HFFc6 (cell line): ENCODE measurements at regions not wholly inside any gene's neighbourhood (a gene's known extent, or its start where the extent isn't known, plus 50 kb on each side); places are given as distances from the start of the nearest gene placed in this dataset.
"Not testable (repeated sequence)": the region's sequence is repeated elsewhere in the genome, so short reads cannot be mapped to it uniquely, and the experiment has no call there.

Experiments
- DNase-seq: peaks from one replicate; pipeline ENCODE4 v3.0.0-alpha.2; 2018
- H3K27ac Mint-ChIP-seq: 2 replicates; pipeline ENCODE4 v1.8.0; 2020; ENCODE audit warnings: mild to moderate bottlenecking, mixed read lengths
- H3K27me3 Mint-ChIP-seq: 2 replicates; pipeline ENCODE4 v1.8.0; 2021; ENCODE audit warnings: mild to moderate bottlenecking, moderate library complexity, mixed read lengths; ENCODE audit not compliant: insufficient read depth
- H3K36me3 Mint-ChIP-seq: 2 replicates; pipeline ENCODE4 v1.8.0; 2021; ENCODE audit warnings: low read depth, mixed read lengths
- H3K4me1 Mint-ChIP-seq: 2 replicates; pipeline ENCODE4 v1.8.0; 2020; ENCODE audit warnings: low read depth, mixed read lengths
- H3K4me3 Mint-ChIP-seq: 2 replicates; pipeline ENCODE4 v1.8.0; 2020; ENCODE audit warnings: mild to moderate bottlenecking, moderate library complexity, mixed read lengths
- H3K9me3 Mint-ChIP-seq: 2 replicates; pipeline ENCODE4 v1.8.0; 2020; ENCODE audit warnings: mild to moderate bottlenecking, mixed read lengths
- CTCF ChIP-seq: fragments of 200-600 bp; sonication (generic); IDR thresholded peaks from 2 replicates; pipeline ENCODE4 v1.5.0; 2021; ENCODE audit warnings: antibody characterized with exemption, mild to moderate bottlenecking

- no peak overlapping the region for H3K27ac Mint-ChIP-seq
- H3K27me3 Mint-ChIP-seq: peaks cover 8% of the 10 kb centered on the region; the same call in 1 of the 2 replicates
- H3K9me3 Mint-ChIP-seq: no peaks in the 10 kb centered on the region
- DNase-seq: no peak
- no peaks in the 10 kb centered on the region for H3K4me1 Mint-ChIP-seq
- TF ChIP-seq CTCF: no peak
- no peak overlapping the region for H3K4me3 Mint-ChIP-seq
- no peaks in the 10 kb centered on the region for H3K36me3 Mint-ChIP-seq
Measured at GRCh38 chr6:71088166-71088565, 131.3 kb upstream of the B3GAT2 start.

GRCh38 chr6:71090217-71090616 lies 133.4 kb upstream of the B3GAT2 start:
- TF ChIP-seq CTCF: no peak
- H3K27ac Mint-ChIP-seq: no peak overlapping the region
- H3K9me3 Mint-ChIP-seq: no peaks in the 10 kb centered on the region
- H3K27me3 Mint-ChIP-seq: peaks cover 12% of the 10 kb centered on the region
- no peaks in the 10 kb centered on the region for H3K36me3 Mint-ChIP-seq
- no peak for DNase-seq
- no peak overlapping the region for H3K4me3 Mint-ChIP-seq
- H3K4me1 Mint-ChIP-seq: no peaks in the 10 kb centered on the region

GRCh38 chr6:71091167-71091566 lies 134.3 kb upstream of the B3GAT2 start:
- H3K27me3 Mint-ChIP-seq: peaks cover 12% of the 10 kb centered on the region
- H3K9me3 Mint-ChIP-seq: no peaks in the 10 kb centered on the region
- H3K27ac Mint-ChIP-seq: no peak overlapping the region
- TF ChIP-seq CTCF: no peak
- H3K4me3 Mint-ChIP-seq: no peak overlapping the region
- no peak for DNase-seq
- H3K36me3 Mint-ChIP-seq: no peaks in the 10 kb centered on the region
- H3K4me1 Mint-ChIP-seq: no peaks in the 10 kb centered on the region

- no peaks in the 10 kb centered on the region for H3K4me1 Mint-ChIP-seq
- no peak overlapping the region for H3K27ac Mint-ChIP-seq
- H3K9me3 Mint-ChIP-seq: no peaks in the 10 kb centered on the region
- no peak for DNase-seq
- no peaks in the 10 kb centered on the region for H3K36me3 Mint-ChIP-seq
- no peak overlapping the region for H3K4me3 Mint-ChIP-seq
- H3K27me3 Mint-ChIP-seq: peaks cover 12% of the 10 kb centered on the region
- no peak for TF ChIP-seq CTCF
Measured at GRCh38 chr6:71091956-71092355, 135.1 kb upstream of the B3GAT2 start.

- not testable (repeated sequence) for DNase-seq, H3K4me3 Mint-ChIP-seq, H3K27me3 Mint-ChIP-seq, H3K36me3 Mint-ChIP-seq, H3K9me3 Mint-ChIP-seq, H3K4me1 Mint-ChIP-seq, H3K27ac Mint-ChIP-seq
Measured at GRCh38 chr6:71097264-71097663, 140.4 kb upstream of the B3GAT2 start.

GRCh38 chr6:71099649-71100048 lies 142.8 kb upstream of the B3GAT2 start:
- Mint-ChIP-seq H3K27ac (no peak overlapping the region), H3K36me3 (no peaks in the 10 kb centered on the region), H3K27me3 (peaks cover 8% of the 10 kb centered on the region), H3K4me1 (no peaks in the 10 kb centered on the region), H3K9me3 (peaks cover 4% of the 10 kb centered on the region; the same call in 1 of the 2 replicates), H3K4me3 (no peak overlapping the region)
- no peak for TF ChIP-seq CTCF
- no peak for DNase-seq
